ENCODE measurements at regions not wholly inside any gene's neighbourhood (a gene's known extent, or its start where the extent isn't known, plus 50 kb on each side); places are given as distances from the start of the nearest gene placed in this dataset.

- TF ChIP-seq CTCF (conservative IDR thresholded peaks at IDR 0.05) = no peak
- no peak for TF ChIP-seq ZFX (IDR thresholded peaks at IDR 0.05)
Observed at GRCh38 chr6:145540741-145541140, 194.6 kb downstream of the EPM2A start.

Measured in C4-2B (cell line).